SK-N-SH (cell line): ENCODE measurements at regions not wholly inside any gene's neighbourhood (a gene's known extent, or its start where the extent isn't known, plus 50 kb on each side); places are given as distances from the start of the nearest gene placed in this dataset.
"Not testable (repeated sequence)": the region's sequence is repeated elsewhere in the genome, so short reads cannot be mapped to it uniquely, and the experiment has no call there.

Experiments
- CTCF ChIA-PET: fragments of 300-600, 350-600 bp; formaldehyde crosslinking; extraction: SDS; loops from one replicate; lab custom pipeline; 2021; lab: Yijun Ruan, JAX
- POLR2A ChIA-PET: fragments of 350-600 bp; sonication (Branson Sonifier 250); formaldehyde crosslinking; extraction: SDS; loops from one replicate; lab custom pipeline; 2020; ENCODE audit warnings: antibody characterized with exemption, inconsistent platforms; lab: Yijun Ruan, JAX
- DNase-seq: peaks from one replicate; pipeline ENCODE4 v3.0.0; 2012
- H2AFZ ChIP-seq: fragments of 200-600 bp; sonication (generic); 2 replicates; pipeline ENCODE4 v1.8.1; 2016; ENCODE audit warnings: antibody characterized with exemption, mild to moderate bottlenecking, low read depth
- H3F3A ChIP-seq: fragments of 200-600 bp; sonication (generic); replicated peaks from 2 replicates; pipeline ENCODE3; 2016; ENCODE audit warnings: antibody characterized with exemption, mild to moderate bottlenecking; ENCODE audit not compliant: insufficient read depth
- H3K27ac ChIP-seq, 2 experiments: fragments of 200-500 bp in 1 of 2; fragments of 200-600 bp in 1 of 2; sonication (Bioruptor generic) in 1 of 2; sonication (generic), shearing (Covaris generic) in 1 of 2; 2 replicates each; pipeline versions ENCODE4 v1.5.1 to v1.6.1; 2014 to 2016; ENCODE audit warnings: low read depth in 2 of 2, inconsistent platforms in 1 of 2, low read length in 1 of 2, mild to moderate bottlenecking in 1 of 2, mixed read lengths in 1 of 2
- H3K27me3 ChIP-seq: fragments of 200-600 bp; sonication (generic), shearing (Covaris generic); 2 replicates; pipeline ENCODE4 v1.6.1; 2016; ENCODE audit warnings: mixed run types; ENCODE audit not compliant: insufficient read depth
- H3K36me3 ChIP-seq, 2 experiments: fragments of 200-500 bp in 1 of 2; fragments of 200-600 bp in 1 of 2; sonication (Bioruptor generic) in 1 of 2; sonication (generic) in 1 of 2; replicated peaks in 1 of 2; 2 replicates each; pipeline versions ENCODE3 to v1.5.1; 2014 to 2016; ENCODE audit warnings: low read length in 1 of 2, mild to moderate bottlenecking in 1 of 2; ENCODE audit not compliant: insufficient read depth in 2 of 2, control insufficient read depth in 1 of 2
- H3K4me1 ChIP-seq, 2 experiments: fragments of 200-500 bp in 1 of 2; fragments of 200-600 bp in 1 of 2; sonication (Bioruptor generic) in 1 of 2; sonication (generic), shearing (Covaris generic) in 1 of 2; 2 replicates each; pipeline versions ENCODE4 v1.5.1 to v1.6.1; 2014 to 2016; ENCODE audit warnings: low read depth in 1 of 2, low read length in 1 of 2, mixed run types in 1 of 2; ENCODE audit not compliant: insufficient read depth in 2 of 2, control insufficient read depth in 1 of 2
- H3K4me2 ChIP-seq: fragments of 200-600 bp; sonication (generic), shearing (Covaris generic); 2 replicates; pipeline ENCODE4 v1.6.1; 2017; ENCODE audit warnings: mixed run types
- H3K4me3 ChIP-seq, 2 experiments: fragments of 200-500 bp in 1 of 2; fragments of 200-600 bp in 1 of 2; sonication (Bioruptor generic) in 1 of 2; sonication (generic), shearing (Covaris generic) in 1 of 2; 2 replicates each; pipeline versions ENCODE4 v1.5.1 to v1.8.1; 2014 to 2016; ENCODE audit warnings: low read depth in 2 of 2, inconsistent platforms in 1 of 2, low read length in 1 of 2, mild to moderate bottlenecking in 1 of 2, mixed read lengths in 1 of 2, moderate library complexity in 1 of 2
- H3K79me2 ChIP-seq: fragments of 200-600 bp; sonication (generic); 2 replicates; pipeline ENCODE4 v1.8.1; 2017; ENCODE audit warnings: mild to moderate bottlenecking; ENCODE audit not compliant: insufficient read depth
- H3K9ac ChIP-seq: fragments of 200-600 bp; sonication (generic); 2 replicates; pipeline ENCODE4 v1.6.1; 2017; ENCODE audit warnings: mixed run types
- H3K9me2 ChIP-seq: fragments of 200-600 bp; sonication (generic); 2 replicates; pipeline ENCODE4 v1.6.1; 2017; ENCODE audit warnings: mixed run types
- H3K9me3 ChIP-seq: fragments of 200-600 bp; sonication (generic); 2 replicates; pipeline ENCODE4 v1.6.1; 2017; ENCODE audit warnings: mixed run types, mild to moderate bottlenecking, moderate library complexity
- H4K20me1 ChIP-seq: fragments of 200-600 bp; sonication (generic); 2 replicates; pipeline ENCODE4 v1.6.1; 2017; ENCODE audit warnings: mild to moderate bottlenecking, mixed run types; ENCODE audit not compliant: insufficient read depth
- ELF1 ChIP-seq: IDR thresholded peaks from 2 replicates; pipeline ENCODE4 v1.4.0; 2012
- EZH2phosphoT487 ChIP-seq: fragments of 200-600 bp; sonication (generic); IDR thresholded peaks from 2 replicates; pipeline ENCODE4 v1.6.1; 2017; ENCODE audit warnings: low read depth, mixed run types, mild to moderate bottlenecking, antibody characterized with exemption, moderate library complexity, borderline replicate concordance
- FOSL2 ChIP-seq: IDR thresholded peaks from 2 replicates; pipeline ENCODE4 v1.4.0; 2012; ENCODE audit warnings: low read depth, mild to moderate bottlenecking, moderate library complexity, borderline replicate concordance
- GABPA ChIP-seq: IDR thresholded peaks from 2 replicates; pipeline ENCODE4 v1.4.0; 2012; ENCODE audit warnings: low read depth, mild to moderate bottlenecking
- GATA2 ChIP-seq: sonication (generic); formaldehyde crosslinking; IDR thresholded peaks from 2 replicates; pipeline ENCODE4 v1.5.0; 2020; ENCODE audit warnings: mild to moderate bottlenecking, missing genetic modification reagents
- NFIC ChIP-seq: IDR thresholded peaks from 2 replicates; pipeline ENCODE4 v1.4.0; 2012; ENCODE audit warnings: borderline replicate concordance
- NRF1 ChIP-seq: IDR thresholded peaks from 2 replicates; pipeline ENCODE4 v1.6.1; 2012; ENCODE audit warnings: low read depth, mild to moderate bottlenecking, low read length
- POLR2AphosphoS5 ChIP-seq: IDR thresholded peaks from 2 replicates; pipeline ENCODE4 v1.6.1; 2012; ENCODE audit warnings: low read depth, low read length
- RXRA ChIP-seq: IDR thresholded peaks from 2 replicates; pipeline ENCODE4 v1.4.0; 2012; ENCODE audit warnings: low read depth, mild to moderate bottlenecking, borderline replicate concordance
- TAF1 ChIP-seq: IDR thresholded peaks from 2 replicates; pipeline ENCODE4 v1.6.1; 2012; ENCODE audit warnings: low read depth, mild to moderate bottlenecking, low read length, moderate library complexity, borderline replicate concordance
- TCF12 ChIP-seq: IDR thresholded peaks from 2 replicates; pipeline ENCODE4 v1.4.0; 2012
- TEAD4 ChIP-seq: IDR thresholded peaks from 2 replicates; pipeline ENCODE4 v1.4.0; 2012; ENCODE audit warnings: mild to moderate bottlenecking, borderline replicate concordance; ENCODE audit not compliant: insufficient read depth
- WGBS: methylation state at CpG from one replicate; pipeline ENCODE4 v1.1.6; 2017; ENCODE audit warnings: low lambda C conversion rate; 5-methylcytosine and 5-hydroxymethylcytosine counted together
- TF ChIP-seq, protein P1 (sequence below): IDR thresholded peaks from 2 replicates; pipeline ENCODE4; 2012
- TF ChIP-seq, protein P2 (sequence below): IDR thresholded peaks from 2 replicates; pipeline ENCODE4 v1.4.0; 2012; ENCODE audit warnings: low read depth
- TF ChIP-seq, protein P3 (sequence below): fragments of 150-350 bp; IDR thresholded peaks from 2 replicates; pipeline ENCODE4 v1.6.1; 2017; ENCODE audit warnings: antibody characterized with exemption, low read length, low read depth, borderline replicate concordance
- TF ChIP-seq, protein P4 (sequence below): IDR thresholded peaks from 2 replicates; pipeline ENCODE4 v1.4.0; 2012; ENCODE audit warnings: low read depth, borderline replicate concordance
- TF ChIP-seq, protein P5 (sequence below): IDR thresholded peaks from 2 replicates; pipeline ENCODE4 v1.4.0; 2012; ENCODE audit warnings: low read depth, borderline replicate concordance

DNA sequence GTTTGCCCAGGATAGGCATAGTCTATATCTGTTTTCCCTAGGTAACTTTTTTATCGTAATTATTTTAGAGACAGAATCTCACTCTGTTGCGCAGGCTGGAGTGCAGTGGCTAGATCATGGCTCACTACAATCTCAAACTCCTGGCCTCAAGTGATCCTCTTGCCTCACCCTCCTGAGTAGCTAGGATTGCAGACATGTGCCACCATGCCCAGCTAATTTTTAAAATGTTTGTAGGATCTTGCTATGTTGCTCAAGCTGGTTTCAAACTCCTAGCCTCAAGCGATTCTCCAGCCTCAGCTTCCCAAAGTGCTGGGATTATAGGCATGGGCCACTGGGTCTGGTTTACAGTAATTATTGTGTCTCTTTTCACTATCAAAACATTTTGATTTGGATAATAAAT lies 58.6 kb upstream of the SOX13 start (continued):
- TF ChIP-seq, protein P1, sequence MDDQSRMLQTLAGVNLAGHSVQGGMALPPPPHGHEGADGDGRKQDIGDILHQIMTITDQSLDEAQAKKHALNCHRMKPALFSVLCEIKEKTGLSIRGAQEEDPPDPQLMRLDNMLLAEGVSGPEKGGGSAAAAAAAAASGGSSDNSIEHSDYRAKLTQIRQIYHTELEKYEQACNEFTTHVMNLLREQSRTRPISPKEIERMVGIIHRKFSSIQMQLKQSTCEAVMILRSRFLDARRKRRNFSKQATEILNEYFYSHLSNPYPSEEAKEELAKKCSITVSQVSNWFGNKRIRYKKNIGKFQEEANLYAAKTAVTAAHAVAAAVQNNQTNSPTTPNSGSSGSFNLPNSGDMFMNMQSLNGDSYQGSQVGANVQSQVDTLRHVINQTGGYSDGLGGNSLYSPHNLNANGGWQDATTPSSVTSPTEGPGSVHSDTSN = no peak
- no peak for TF ChIP-seq EZH2phosphoT487
- no peak for TF ChIP-seq GATA2 (CRISPR knock-in tag)
- no peak for TF ChIP-seq GABPA
- TF ChIP-seq, protein P2, sequence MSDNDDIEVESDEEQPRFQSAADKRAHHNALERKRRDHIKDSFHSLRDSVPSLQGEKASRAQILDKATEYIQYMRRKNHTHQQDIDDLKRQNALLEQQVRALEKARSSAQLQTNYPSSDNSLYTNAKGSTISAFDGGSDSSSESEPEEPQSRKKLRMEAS = no peak
- TF ChIP-seq ELF1 = no peak
- TF ChIP-seq, protein P3, sequence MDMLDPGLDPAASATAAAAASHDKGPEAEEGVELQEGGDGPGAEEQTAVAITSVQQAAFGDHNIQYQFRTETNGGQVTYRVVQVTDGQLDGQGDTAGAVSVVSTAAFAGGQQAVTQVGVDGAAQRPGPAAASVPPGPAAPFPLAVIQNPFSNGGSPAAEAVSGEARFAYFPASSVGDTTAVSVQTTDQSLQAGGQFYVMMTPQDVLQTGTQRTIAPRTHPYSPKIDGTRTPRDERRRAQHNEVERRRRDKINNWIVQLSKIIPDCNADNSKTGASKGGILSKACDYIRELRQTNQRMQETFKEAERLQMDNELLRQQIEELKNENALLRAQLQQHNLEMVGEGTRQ = no peak
- no peak for TF ChIP-seq TCF12

DNA sequence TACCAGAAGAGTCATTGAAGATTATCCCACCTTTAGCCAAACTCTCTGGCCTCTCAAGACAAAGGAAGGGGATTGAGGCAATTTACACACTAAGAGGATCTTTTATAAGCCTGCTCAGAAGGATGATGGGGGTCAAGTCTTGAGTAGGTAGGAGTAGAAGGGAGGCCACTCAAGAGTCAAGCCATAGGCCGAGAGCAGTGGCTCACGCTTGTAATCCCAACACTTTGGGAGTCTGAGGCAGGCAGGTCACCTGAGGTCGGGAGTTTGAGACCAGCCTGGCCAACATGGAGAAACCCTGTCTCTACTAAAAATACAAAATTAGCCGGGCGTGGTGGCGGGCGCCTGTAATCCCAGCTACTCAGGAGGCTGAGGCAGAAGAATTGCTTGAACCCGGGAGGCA lies 58.0 kb upstream of the SOX13 start:
- H3K27me3 ChIP-seq, H4K20me1 ChIP-seq, H3K79me2 ChIP-seq, H3K9ac ChIP-seq, H3K4me2 ChIP-seq, H3K4me1 ChIP-seq, H3K4me3 ChIP-seq, CTCF ChIA-PET, H3K36me3 ChIP-seq, POLR2A ChIA-PET, H3K9me2 ChIP-seq, H3F3A ChIP-seq, H2AFZ ChIP-seq, DNase-seq, H3K9me3 ChIP-seq, H3K27ac ChIP-seq: not testable (repeated sequence)
- WGBS = 79% methylated on average over 8 of the region's 8 CpGs

DNA sequence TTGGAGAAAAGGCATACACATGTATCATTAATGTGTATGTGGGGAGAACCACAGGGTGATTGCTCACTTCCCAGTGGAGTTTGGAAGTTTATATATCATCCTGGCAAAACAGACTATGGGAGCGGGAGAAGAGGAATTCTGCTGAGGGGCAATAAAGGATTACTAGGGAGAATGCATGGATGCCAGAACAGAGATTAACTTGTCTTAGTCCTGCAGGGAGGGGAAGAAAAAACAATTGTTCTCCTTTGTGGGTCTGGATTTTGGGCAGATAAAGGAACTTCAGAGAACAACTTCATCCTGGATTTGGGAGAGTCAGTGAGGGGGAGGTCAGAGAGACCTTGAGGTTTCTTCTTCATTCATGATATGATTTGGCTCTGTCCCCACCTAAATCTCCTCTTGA lies 55.9 kb upstream of the SOX13 start:
- no peak overlapping the region for H3K9ac ChIP-seq
- no peaks in the 10 kb centered on the region for H3K9me2 ChIP-seq
- H3K4me3 ChIP-seq = no peak overlapping the region
- no peak overlapping the region for H3K4me2 ChIP-seq
- ChIA-PET POLR2A (no interaction called here), CTCF (interaction anchor here (1.3 kb wide), 1 partner anchor 146 kb away, joined by 4 read pairs; no protein-coding TSS in a partner anchor)
- no peaks in the 10 kb centered on the region for H3K4me1 ChIP-seq
- no peak for TF ChIP-seq POLR2AphosphoS5
- TF ChIP-seq, protein P2 = no peak
- TF ChIP-seq NFIC = no peak
- TF ChIP-seq, protein P4, sequence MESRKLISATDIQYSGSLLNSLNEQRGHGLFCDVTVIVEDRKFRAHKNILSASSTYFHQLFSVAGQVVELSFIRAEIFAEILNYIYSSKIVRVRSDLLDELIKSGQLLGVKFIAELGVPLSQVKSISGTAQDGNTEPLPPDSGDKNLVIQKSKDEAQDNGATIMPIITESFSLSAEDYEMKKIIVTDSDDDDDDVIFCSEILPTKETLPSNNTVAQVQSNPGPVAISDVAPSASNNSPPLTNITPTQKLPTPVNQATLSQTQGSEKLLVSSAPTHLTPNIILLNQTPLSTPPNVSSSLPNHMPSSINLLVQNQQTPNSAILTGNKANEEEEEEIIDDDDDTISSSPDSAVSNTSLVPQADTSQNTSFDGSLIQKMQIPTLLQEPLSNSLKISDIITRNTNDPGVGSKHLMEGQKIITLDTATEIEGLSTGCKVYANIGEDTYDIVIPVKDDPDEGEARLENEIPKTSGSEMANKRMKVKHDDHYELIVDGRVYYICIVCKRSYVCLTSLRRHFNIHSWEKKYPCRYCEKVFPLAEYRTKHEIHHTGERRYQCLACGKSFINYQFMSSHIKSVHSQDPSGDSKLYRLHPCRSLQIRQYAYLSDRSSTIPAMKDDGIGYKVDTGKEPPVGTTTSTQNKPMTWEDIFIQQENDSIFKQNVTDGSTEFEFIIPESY = no peak
- TF ChIP-seq NRF1 = no peak
- no peak for TF ChIP-seq RXRA
- TF ChIP-seq, protein P5, sequence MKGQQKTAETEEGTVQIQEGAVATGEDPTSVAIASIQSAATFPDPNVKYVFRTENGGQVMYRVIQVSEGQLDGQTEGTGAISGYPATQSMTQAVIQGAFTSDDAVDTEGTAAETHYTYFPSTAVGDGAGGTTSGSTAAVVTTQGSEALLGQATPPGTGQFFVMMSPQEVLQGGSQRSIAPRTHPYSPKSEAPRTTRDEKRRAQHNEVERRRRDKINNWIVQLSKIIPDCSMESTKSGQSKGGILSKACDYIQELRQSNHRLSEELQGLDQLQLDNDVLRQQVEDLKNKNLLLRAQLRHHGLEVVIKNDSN = no peak
- TF ChIP-seq TAF1 = no peak
- no peak for TF ChIP-seq TEAD4
- TF ChIP-seq FOSL2 = no peak
- H3K9me3 ChIP-seq = no peaks in the 10 kb centered on the region
- no peak overlapping the region for H2AFZ ChIP-seq
- H3F3A ChIP-seq = no peaks in the 10 kb centered on the region
- DNase-seq = no peak
- H3K27me3 ChIP-seq = no peaks in the 10 kb centered on the region
- H3K79me2 ChIP-seq = no peaks in the 10 kb centered on the region
- H4K20me1 ChIP-seq = no peaks in the 10 kb centered on the region
- no peak overlapping the region for H3K27ac ChIP-seq
- 94% methylated on average over 1 of the region's 1 CpG for WGBS
- H3K36me3 ChIP-seq = no peaks in the 10 kb centered on the region
